Suprapubic skin (tissue), 3 donors: ENCODE measurements at regions not wholly inside any gene's neighbourhood (a gene's known extent, or its start where the extent isn't known, plus 50 kb on each side); places are given as distances from the start of the nearest gene placed in this dataset.

Experiments
- CTCF ChIP-seq, 2 donors: fragments of 200-600 bp in 1 of 2; fragments of 450-650 bp in 1 of 2; sonication (generic) in 1 of 2; IDR thresholded peaks; one replicate each; pipeline ENCODE4 v1.5.1; 2016 to 2019; ENCODE audit warnings: antibody characterized with exemption in 2 of 2, mild to moderate bottlenecking in 1 of 2, moderate library complexity in 1 of 2
- POLR2AphosphoS5 ChIP-seq, 3 donors: sonication (generic); formaldehyde crosslinking; IDR thresholded peaks; one replicate each; pipeline ENCODE4 v1.6.1; 2017; ENCODE audit warnings: antibody characterized with exemption in 3 of 3

GRCh38 chr18:73739098-73739497, 408.5 kb downstream of the FBXO15 start:
- TF ChIP-seq CTCF (IDR thresholded peaks at IDR 0.05) = no peak
- TF ChIP-seq POLR2AphosphoS5 (IDR thresholded peaks at IDR 0.05) = no peak
